ENCODE measurements at regions not wholly inside any gene's neighbourhood (a gene's known extent, or its start where the extent isn't known, plus 50 kb on each side); places are given as distances from the start of the nearest gene placed in this dataset.

DNA sequence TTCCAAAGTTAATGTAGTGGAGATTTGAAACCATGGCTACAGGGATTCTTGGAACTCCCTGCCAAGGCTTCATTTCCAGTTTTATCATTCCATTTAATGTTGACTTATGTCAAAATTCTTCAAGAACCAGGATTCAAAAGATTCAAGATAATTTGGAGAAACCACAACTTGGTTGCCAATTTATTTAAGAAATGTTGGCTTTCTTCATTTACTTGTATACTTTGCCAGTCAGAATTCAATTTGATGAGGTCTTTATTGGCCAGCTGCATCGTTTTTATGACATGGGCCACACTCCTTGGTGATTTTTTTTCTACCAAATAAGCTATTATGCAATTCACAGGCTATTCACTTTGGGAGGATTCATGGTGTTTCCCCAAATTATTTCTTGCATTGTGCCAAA, 53.1 kb upstream of the RASEF start:
- TF ChIP-seq POLR2A (IDR thresholded peaks at IDR 0.05): no peak
- TF ChIP-seq, protein P1, sequence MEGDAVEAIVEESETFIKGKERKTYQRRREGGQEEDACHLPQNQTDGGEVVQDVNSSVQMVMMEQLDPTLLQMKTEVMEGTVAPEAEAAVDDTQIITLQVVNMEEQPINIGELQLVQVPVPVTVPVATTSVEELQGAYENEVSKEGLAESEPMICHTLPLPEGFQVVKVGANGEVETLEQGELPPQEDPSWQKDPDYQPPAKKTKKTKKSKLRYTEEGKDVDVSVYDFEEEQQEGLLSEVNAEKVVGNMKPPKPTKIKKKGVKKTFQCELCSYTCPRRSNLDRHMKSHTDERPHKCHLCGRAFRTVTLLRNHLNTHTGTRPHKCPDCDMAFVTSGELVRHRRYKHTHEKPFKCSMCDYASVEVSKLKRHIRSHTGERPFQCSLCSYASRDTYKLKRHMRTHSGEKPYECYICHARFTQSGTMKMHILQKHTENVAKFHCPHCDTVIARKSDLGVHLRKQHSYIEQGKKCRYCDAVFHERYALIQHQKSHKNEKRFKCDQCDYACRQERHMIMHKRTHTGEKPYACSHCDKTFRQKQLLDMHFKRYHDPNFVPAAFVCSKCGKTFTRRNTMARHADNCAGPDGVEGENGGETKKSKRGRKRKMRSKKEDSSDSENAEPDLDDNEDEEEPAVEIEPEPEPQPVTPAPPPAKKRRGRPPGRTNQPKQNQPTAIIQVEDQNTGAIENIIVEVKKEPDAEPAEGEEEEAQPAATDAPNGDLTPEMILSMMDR (IDR thresholded peaks at IDR 0.05): no peak
- no peak for TF ChIP-seq EP300 (IDR thresholded peaks at IDR 0.05)

Data from ovary (tissue), 3 donors.